LoVo (cell line): ENCODE measurements at regions not wholly inside any gene's neighbourhood (a gene's known extent, or its start where the extent isn't known, plus 50 kb on each side); places are given as distances from the start of the nearest gene placed in this dataset.

Source experiments
- DNase-seq: peaks from one replicate; pipeline ENCODE4 v3.0.0-alpha.2; 2016; ENCODE audit warnings: low spot score

GRCh38 chr17:73724341-73724740 lies 80.1 kb upstream of the SDK2 start:
- DNase-seq: no peak

- no peak for DNase-seq
Measured at GRCh38 chr17:73724990-73725389, 80.7 kb upstream of the SDK2 start.

- no peak for DNase-seq
Measured at GRCh38 chr17:73725794-73726515, 81.7 kb upstream of the SDK2 start.

GRCh38 chr17:73727941-73728340 lies 83.7 kb upstream of the SDK2 start:
- DNase-seq: no peak

GRCh38 chr17:73729101-73729500 lies 84.9 kb upstream of the SDK2 start:
- no peak for DNase-seq

GRCh38 chr17:73731733-73732132 lies 87.5 kb upstream of the SDK2 start:
- no peak for DNase-seq

GRCh38 chr17:73733517-73733916 lies 89.3 kb upstream of the SDK2 start:
- DNase-seq: no peak

- DNase-seq: no peak
Measured at GRCh38 chr17:73735245-73735644, 91.0 kb upstream of the SDK2 start.

- DNase-seq: no peak
Measured at GRCh38 chr17:73738751-73739575, 94.7 kb upstream of the SDK2 start.

- DNase-seq: no peak
Measured at GRCh38 chr17:73740370-73740769, 96.1 kb upstream of the SDK2 start.

GRCh38 chr17:73742948-73743381 lies 98.7 kb upstream of the SDK2 start:
- no peak for DNase-seq

- no peak for DNase-seq
Measured at GRCh38 chr17:73743518-73744201, 99.4 kb upstream of the SDK2 start.

- DNase-seq: no peak
Measured at GRCh38 chr17:73744411-73744810, 100.2 kb upstream of the SDK2 start.

- DNase-seq: no peak
Measured at GRCh38 chr17:73746314-73747073, 102.2 kb upstream of the SDK2 start.

GRCh38 chr17:73747221-73748002 lies 103.2 kb upstream of the SDK2 start:
- DNase-seq: no peak

- no peak for DNase-seq
Measured at GRCh38 chr17:73748508-73748907, 104.3 kb upstream of the SDK2 start.

- DNase-seq: no peak
Measured at GRCh38 chr17:73749337-73749823, 105.1 kb upstream of the SDK2 start.

GRCh38 chr17:73749928-73750605 lies 105.8 kb upstream of the SDK2 start:
- DNase-seq: no peak

- DNase-seq: no peak
Measured at GRCh38 chr17:73750975-73751374, 106.7 kb upstream of the SDK2 start.

- no peak for DNase-seq
Measured at GRCh38 chr17:73753751-73754496, 109.7 kb upstream of the SDK2 start.
